ENCODE measurements at regions not wholly inside any gene's neighbourhood (a gene's known extent, or its start where the extent isn't known, plus 50 kb on each side); places are given as distances from the start of the nearest gene placed in this dataset.

GRCh38 chr2:120435671-120436459 is 89.9 kb downstream of the INHBB start:
- TF ChIP-seq EZH2 (IDR thresholded peaks at IDR 0.05; ENCODE audit: borderline replicate concordance) (no peak), CTCF (IDR thresholded peaks at IDR 0.05; ENCODE audit: poor library complexity) (no peak), EZH2phosphoT487 (IDR thresholded peaks at IDR 0.05; ENCODE audit: low read depth, severe bottlenecking, unreplicated experiment) (no peak)
- H3K4me1 ChIP-seq (ENCODE audit: insufficient read depth), result no peaks in the 10 kb centered on the region
- H3K4me3 ChIP-seq, result no peak overlapping the region
- 93% methylated on average over 11 of the region's 11 CpGs for WGBS (ENCODE audit: low lambda C conversion rate, missing lambda C conversion rate)
- no peaks in the 10 kb centered on the region for H3K9me2 ChIP-seq (replicated peaks; ENCODE audit: insufficient read depth)
- no peak for DNase-seq (ENCODE audit: low spot score)
- no peaks in the 10 kb centered on the region for H3K36me3 ChIP-seq (replicated peaks; ENCODE audit: insufficient read depth, low read depth)
- no peak overlapping the region for H2AFZ ChIP-seq
- H3K9me3 ChIP-seq (ENCODE audit: low read depth), result no peaks in the 10 kb centered on the region
- no peak overlapping the region for H3K4me2 ChIP-seq
- no peak overlapping the region for H3K27ac ChIP-seq
- H4K20me1 ChIP-seq (ENCODE audit: insufficient read depth, poor library complexity, severe bottlenecking), result no peaks in the 10 kb centered on the region
- peaks cover 4% of the 10 kb centered on the region for H3K27me3 ChIP-seq
- no peaks in the 10 kb centered on the region for H3K79me2 ChIP-seq

GRCh38 chr2:120436460-120436739 is 90.5 kb downstream of the INHBB start:
- TF ChIP-seq EZH2phosphoT487 (IDR thresholded peaks at IDR 0.05; ENCODE audit: low read depth, severe bottlenecking, unreplicated experiment), result no peak
- no peak for TF ChIP-seq CTCF (IDR thresholded peaks at IDR 0.05; ENCODE audit: poor library complexity)
- TF ChIP-seq EZH2 (IDR thresholded peaks at IDR 0.05; ENCODE audit: borderline replicate concordance), result no peak
- peaks cover 9% of the 10 kb centered on the region for H3K27me3 ChIP-seq
- H4K20me1 ChIP-seq (ENCODE audit: insufficient read depth, poor library complexity, severe bottlenecking), result no peaks in the 10 kb centered on the region
- H2AFZ ChIP-seq, result no peak overlapping the region
- no peaks in the 10 kb centered on the region for H3K4me1 ChIP-seq (ENCODE audit: insufficient read depth)
- H3K9me2 ChIP-seq (replicated peaks; ENCODE audit: insufficient read depth), result no peaks in the 10 kb centered on the region
- no peak overlapping the region for H3K4me2 ChIP-seq
- no peak for DNase-seq (ENCODE audit: low spot score)
- H3K79me2 ChIP-seq, result no peaks in the 10 kb centered on the region
- WGBS (ENCODE audit: low lambda C conversion rate, missing lambda C conversion rate), result 91% methylated on average over 1 of the region's 1 CpG
- H3K36me3 ChIP-seq (replicated peaks; ENCODE audit: insufficient read depth, low read depth), result no peaks in the 10 kb centered on the region
- no peaks in the 10 kb centered on the region for H3K9me3 ChIP-seq (ENCODE audit: low read depth)
- no peak overlapping the region for H3K27ac ChIP-seq
- H3K4me3 ChIP-seq, result no peak overlapping the region

GRCh38 chr2:120436885-120437603 is 91.1 kb downstream of the INHBB start:
- Histone ChIP-seq H3K36me3 (replicated peaks; ENCODE audit: insufficient read depth, low read depth) (no peaks in the 10 kb centered on the region), H4K20me1 (ENCODE audit: insufficient read depth, poor library complexity, severe bottlenecking) (no peaks in the 10 kb centered on the region), H3K27ac (no peak overlapping the region), H3K9me2 (replicated peaks; ENCODE audit: insufficient read depth) (no peaks in the 10 kb centered on the region), H3K27me3 (peaks cover 12% of the 10 kb centered on the region), H2AFZ (no peak overlapping the region), H3K9me3 (ENCODE audit: low read depth) (no peaks in the 10 kb centered on the region), H3K4me1 (ENCODE audit: insufficient read depth) (peaks cover 3% of the 10 kb centered on the region), H3K4me3 (no peak overlapping the region), H3K79me2 (no peaks in the 10 kb centered on the region), H3K4me2 (no peak overlapping the region)
- DNase-seq (ENCODE audit: low spot score), result peak; percentile 67
- TF ChIP-seq EZH2 (IDR thresholded peaks at IDR 0.05; ENCODE audit: borderline replicate concordance) (no peak), CTCF (IDR thresholded peaks at IDR 0.05; ENCODE audit: poor library complexity) (peak; percentile 31)
- 75% methylated on average over 7 of the region's 7 CpGs for WGBS (ENCODE audit: low lambda C conversion rate, missing lambda C conversion rate)

All from hepatocyte (in vitro differentiated cells).